ENCODE measurements at regions not wholly inside any gene's neighbourhood (a gene's known extent, or its start where the extent isn't known, plus 50 kb on each side); places are given as distances from the start of the nearest gene placed in this dataset.

- TF ChIP-seq POLR2AphosphoS5 (IDR thresholded peaks at IDR 0.05) (no peak), POLR2A (IDR thresholded peaks at IDR 0.05; ENCODE audit: low read depth) (no peak), CTCF (IDR thresholded peaks at IDR 0.05) (no peak), EP300 (IDR thresholded peaks at IDR 0.05) (no peak)
- Histone ChIP-seq H3K9me3 (peaks cover 0 to 4% (median 0%) of the 10 kb centered on the region in 4 donors), H3K4me3 (no peak overlapping the region), H3K27ac (replicated peaks in 1 of 4) (no peak overlapping the region), H3K27me3 (no peaks in the 10 kb centered on the region), H3K36me3 (no peaks in the 10 kb centered on the region), H3K4me1 (no peaks in the 10 kb centered on the region)
- intact Hi-C loops (cut with DNase I) = no loop called here
- whole genome bisulfite sequencing = 67% methylated on average over 3 of the region's 3 CpGs
- no peak for DNase-seq (ENCODE audit: extremely low spot score)
Observed at GRCh38 chr5:136491806-136492205, 126.5 kb upstream of the TRPC7 start.

- 96% methylated on average over 3 of the region's 3 CpGs for WGBS
- intact Hi-C loops (cut with DNase I) = no loop called here
- Histone ChIP-seq H3K27ac (replicated peaks in 1 of 4) (no peak overlapping the region), H3K9me3 (no peaks in the 10 kb centered on the region), H3K36me3 (no peaks in the 10 kb centered on the region), H3K4me3 (no peak overlapping the region), H3K4me1 (no peaks in the 10 kb centered on the region), H3K27me3 (no peaks in the 10 kb centered on the region)
- no peak for TF ChIP-seq CTCF (IDR thresholded peaks at IDR 0.05)
- TF ChIP-seq POLR2AphosphoS5 (IDR thresholded peaks at IDR 0.05) = no peak
- no peak for TF ChIP-seq POLR2A (IDR thresholded peaks at IDR 0.05; ENCODE audit: low read depth)
- TF ChIP-seq EP300 (IDR thresholded peaks at IDR 0.05) = no peak
- DNase-seq (ENCODE audit: extremely low spot score) = no peak
Observed at GRCh38 chr5:136484808-136485325, 119.5 kb upstream of the TRPC7 start.

- DNase-seq (ENCODE audit: extremely low spot score) = no peak
- 66% methylated on average over 2 of the region's 2 CpGs for WGBS
- no peaks in the 10 kb centered on the region for H3K27me3 ChIP-seq
- H3K4me3 ChIP-seq = no peak overlapping the region
- no peaks in the 10 kb centered on the region for H3K36me3 ChIP-seq
- TF ChIP-seq POLR2A (IDR thresholded peaks at IDR 0.05; ENCODE audit: low read depth) (no peak), EP300 (IDR thresholded peaks at IDR 0.05) (no peak), POLR2AphosphoS5 (IDR thresholded peaks at IDR 0.05) (no peak), CTCF (IDR thresholded peaks at IDR 0.05) (no peak)
- no peaks in the 10 kb centered on the region for H3K9me3 ChIP-seq
- intact Hi-C loops (cut with DNase I) = no loop called here
- no peak overlapping the region for H3K27ac ChIP-seq (replicated peaks in 1 of 4)
- H3K4me1 ChIP-seq = no peaks in the 10 kb centered on the region
Observed at GRCh38 chr5:136482206-136482605, 116.9 kb upstream of the TRPC7 start.

- no peak overlapping the region for H3K4me3 ChIP-seq
- intact Hi-C loops (cut with DNase I) = no loop called here
- H3K9me3 ChIP-seq = no peaks in the 10 kb centered on the region
- 81% methylated on average over 3 of the region's 3 CpGs for WGBS
- no peak overlapping the region for H3K27ac ChIP-seq (replicated peaks in 1 of 4)
- H3K27me3 ChIP-seq = no peaks in the 10 kb centered on the region
- H3K4me1 ChIP-seq = no peaks in the 10 kb centered on the region
- TF ChIP-seq EP300 (IDR thresholded peaks at IDR 0.05) (no peak), CTCF (IDR thresholded peaks at IDR 0.05) (no peak), POLR2AphosphoS5 (IDR thresholded peaks at IDR 0.05) (no peak)
- DNase-seq (ENCODE audit: extremely low spot score) = no peak
- H3K36me3 ChIP-seq = no peaks in the 10 kb centered on the region
Observed at GRCh38 chr5:136474466-136474865, 109.1 kb upstream of the TRPC7 start.

GRCh38 chr5:136467632-136468031 lies 102.3 kb upstream of the TRPC7 start:
- DNase-seq (ENCODE audit: extremely low spot score) = no peak
- TF ChIP-seq CTCF (IDR thresholded peaks at IDR 0.05) = no peak
- no peak for TF ChIP-seq EP300 (IDR thresholded peaks at IDR 0.05)
- no peak for TF ChIP-seq POLR2A (IDR thresholded peaks at IDR 0.05; ENCODE audit: low read depth)
- no peak for TF ChIP-seq POLR2AphosphoS5 (IDR thresholded peaks at IDR 0.05)
- no peaks in the 10 kb centered on the region for H3K4me1 ChIP-seq
- no peak overlapping the region for H3K27ac ChIP-seq (replicated peaks in 1 of 4)
- peaks cover 0 to 13% (median 0%) of the 10 kb centered on the region in 4 donors for H3K27me3 ChIP-seq
- WGBS = 58% methylated on average over 1 of the region's 1 CpG
- intact Hi-C loops (cut with DNase I) = no loop called here
- no peaks in the 10 kb centered on the region for H3K9me3 ChIP-seq
- no peaks in the 10 kb centered on the region for H3K36me3 ChIP-seq
- no peak overlapping the region for H3K4me3 ChIP-seq
